ENCODE measurements at regions not wholly inside any gene's neighbourhood (a gene's known extent, or its start where the extent isn't known, plus 50 kb on each side); places are given as distances from the start of the nearest gene placed in this dataset.
"Not testable (repeated sequence)": the region's sequence is repeated elsewhere in the genome, so short reads cannot be mapped to it uniquely, and the experiment has no call there.

- ChIA-PET CTCF (no interaction called here), POLR2A (no interaction called here)
- Mint-ChIP-seq H3K27ac (no peak overlapping the region), H3K27me3 (no peaks in the 10 kb centered on the region), H3K36me3 (no peaks in the 10 kb centered on the region), H3K9me3 (no peaks in the 10 kb centered on the region), H3K4me1 (no peaks in the 10 kb centered on the region), H3K4me3 (no peak overlapping the region)
- Histone ChIP-seq H3K4me1 (ENCODE audit: control insufficient read depth in 1 of 2, extremely low read depth in 1 of 2, insufficient read depth in 2 of 2, low read length in 2 of 2) (no peaks in the 10 kb centered on the region), H3K27me3 (replicated peaks in 1 of 2; ENCODE audit: control insufficient read depth in 2 of 2, extremely low read depth in 1 of 2, insufficient read depth in 2 of 2, low read length in 1 of 2) (no peaks in the 10 kb centered on the region), H3K4me3 (ENCODE audit: control insufficient read depth in 1 of 2, extremely low read depth in 1 of 2, low read length in 1 of 2) (no peak overlapping the region), H3K36me3 (ENCODE audit: control insufficient read depth in 2 of 2, extremely low read depth in 1 of 2, insufficient read depth in 1 of 2, low read length in 1 of 2) (no peaks in the 10 kb centered on the region), H3K27ac (ENCODE audit: low read length) (no peak overlapping the region), H3K9me3 (no peaks in the 10 kb centered on the region)
- ATAC-seq (replicated peaks in 1 of 4) = no peak
- DNase-seq = no peak
- WGBS (ENCODE audit: insufficient coverage) = 84% methylated on average over 3 of the region's 5 CpGs
These were observed 66.1 kb upstream of the ANKRD55 start for GRCh38 chr5:56299212-56299611.

GRCh38 chr5:56298336-56299090 lies 65.4 kb upstream of the ANKRD55 start:
- no peak for ATAC-seq (replicated peaks in 1 of 4)
- Mint-ChIP-seq H3K27me3 (no peaks in the 10 kb centered on the region), H3K9me3 (peaks cover 0 to 2% (median 0%) of the 10 kb centered on the region in 3 donors), H3K4me3 (no peak overlapping the region), H3K4me1 (no peaks in the 10 kb centered on the region), H3K36me3 (no peaks in the 10 kb centered on the region), H3K27ac (no peak overlapping the region)
- H3K36me3 ChIP-seq (ENCODE audit: control insufficient read depth in 2 of 2, extremely low read depth in 1 of 2, insufficient read depth in 1 of 2, low read length in 1 of 2) = no peaks in the 10 kb centered on the region
- ChIA-PET CTCF (no interaction called here), POLR2A (no interaction called here)
- no peaks in the 10 kb centered on the region for H3K4me1 ChIP-seq (ENCODE audit: control insufficient read depth in 1 of 2, extremely low read depth in 1 of 2, insufficient read depth in 2 of 2, low read length in 2 of 2)
- H3K9me3 ChIP-seq = no peaks in the 10 kb centered on the region
- H3K4me3 ChIP-seq (ENCODE audit: control insufficient read depth in 1 of 2, extremely low read depth in 1 of 2, low read length in 1 of 2) = no peak overlapping the region
- peaks cover 0 to 3% of the 10 kb centered on the region in 2 experiments for H3K27me3 ChIP-seq (replicated peaks in 1 of 2; ENCODE audit: control insufficient read depth in 2 of 2, extremely low read depth in 1 of 2, insufficient read depth in 2 of 2, low read length in 1 of 2)
- 91% methylated on average over 5 of the region's 8 CpGs for WGBS (ENCODE audit: insufficient coverage)
- DNase-seq = no peak
- H3K27ac ChIP-seq (ENCODE audit: low read length) = no peak overlapping the region

GRCh38 chr5:56297851-56298250 lies 64.7 kb upstream of the ANKRD55 start:
- no peaks in the 10 kb centered on the region for H3K27me3 Mint-ChIP-seq
- DNase-seq (no peak), ATAC-seq (replicated peaks in 1 of 4) (no peak)
- H3K4me3 ChIP-seq (ENCODE audit: control insufficient read depth in 1 of 2, extremely low read depth in 1 of 2, low read length in 1 of 2) = no peak overlapping the region
- H3K27ac Mint-ChIP-seq = no peak overlapping the region
- WGBS (ENCODE audit: insufficient coverage) = no CpG with 5 or more reads among the region's 2 CpGs
- H3K27me3 ChIP-seq (replicated peaks in 1 of 2; ENCODE audit: control insufficient read depth in 2 of 2, extremely low read depth in 1 of 2, insufficient read depth in 2 of 2, low read length in 1 of 2) = peaks cover 0 to 3% of the 10 kb centered on the region in 2 experiments
- no peaks in the 10 kb centered on the region for H3K36me3 Mint-ChIP-seq
- peaks cover 0 to 4% (median 0%) of the 10 kb centered on the region in 3 donors for H3K9me3 Mint-ChIP-seq
- no peaks in the 10 kb centered on the region for H3K4me1 Mint-ChIP-seq
- H3K4me1 ChIP-seq (ENCODE audit: control insufficient read depth in 1 of 2, extremely low read depth in 1 of 2, insufficient read depth in 2 of 2, low read length in 2 of 2) = no peaks in the 10 kb centered on the region
- CTCF ChIA-PET = no interaction called here
- no peak overlapping the region for H3K27ac ChIP-seq (ENCODE audit: low read length)
- no peak overlapping the region for H3K4me3 Mint-ChIP-seq
- no peaks in the 10 kb centered on the region for H3K36me3 ChIP-seq (ENCODE audit: control insufficient read depth in 2 of 2, extremely low read depth in 1 of 2, insufficient read depth in 1 of 2, low read length in 1 of 2)
- no peaks in the 10 kb centered on the region for H3K9me3 ChIP-seq
- POLR2A ChIA-PET = no interaction called here

GRCh38 chr5:56295311-56295710 lies 62.2 kb upstream of the ANKRD55 start:
- H3K4me3 ChIP-seq (ENCODE audit: control insufficient read depth in 1 of 2, extremely low read depth in 1 of 2, low read length in 1 of 2); H3K36me3 ChIP-seq (ENCODE audit: control insufficient read depth in 2 of 2, extremely low read depth in 1 of 2, insufficient read depth in 1 of 2, low read length in 1 of 2); H3K27me3 Mint-ChIP-seq; H3K4me1 ChIP-seq (ENCODE audit: control insufficient read depth in 1 of 2, extremely low read depth in 1 of 2, insufficient read depth in 2 of 2, low read length in 2 of 2); H3K27me3 ChIP-seq (replicated peaks in 1 of 2; ENCODE audit: control insufficient read depth in 2 of 2, extremely low read depth in 1 of 2, insufficient read depth in 2 of 2, low read length in 1 of 2); H3K4me1 Mint-ChIP-seq; DNase-seq; H3K4me3 Mint-ChIP-seq; CTCF ChIA-PET; H3K27ac Mint-ChIP-seq; H3K27ac ChIP-seq (ENCODE audit: low read length); H3K36me3 Mint-ChIP-seq; ATAC-seq (replicated peaks in 1 of 4); H3K9me3 Mint-ChIP-seq; H3K9me3 ChIP-seq; POLR2A ChIA-PET: not testable (repeated sequence)
- 94% methylated on average over 12 of the region's 23 CpGs for WGBS (ENCODE audit: insufficient coverage)

GRCh38 chr5:56294354-56294753 lies 61.2 kb upstream of the ANKRD55 start:
- H3K4me3 Mint-ChIP-seq = no peak overlapping the region
- peaks cover 0 to 4% (median 0%) of the 10 kb centered on the region in 3 donors for H3K4me1 Mint-ChIP-seq
- no peaks in the 10 kb centered on the region for H3K27me3 Mint-ChIP-seq
- no CpG with 5 or more reads among the region's 2 CpGs for WGBS (ENCODE audit: insufficient coverage)
- H3K9me3 ChIP-seq = no peaks in the 10 kb centered on the region
- POLR2A ChIA-PET = interaction anchor here (0.6 kb wide), 2 partner anchors 564 to 849 kb away, joined by 3 read pairs; no protein-coding TSS in a partner anchor
- H3K27ac ChIP-seq (ENCODE audit: low read length) = no peak overlapping the region
- H3K9me3 Mint-ChIP-seq = peaks cover 0 to 4% (median 0%) of the 10 kb centered on the region in 3 donors
- DNase-seq (no peak), ATAC-seq (replicated peaks in 1 of 4) (no peak)
- H3K36me3 ChIP-seq (ENCODE audit: control insufficient read depth in 2 of 2, extremely low read depth in 1 of 2, insufficient read depth in 1 of 2, low read length in 1 of 2) = no peaks in the 10 kb centered on the region
- H3K27me3 ChIP-seq (replicated peaks in 1 of 2; ENCODE audit: control insufficient read depth in 2 of 2, extremely low read depth in 1 of 2, insufficient read depth in 2 of 2, low read length in 1 of 2) = peaks cover 0 to 3% of the 10 kb centered on the region in 2 experiments
- no peak overlapping the region for H3K4me3 ChIP-seq (ENCODE audit: control insufficient read depth in 1 of 2, extremely low read depth in 1 of 2, low read length in 1 of 2)
- H3K27ac Mint-ChIP-seq = no peak overlapping the region
- peaks cover 0 to 4% of the 10 kb centered on the region in 2 experiments for H3K4me1 ChIP-seq (ENCODE audit: control insufficient read depth in 1 of 2, extremely low read depth in 1 of 2, insufficient read depth in 2 of 2, low read length in 2 of 2)
- H3K36me3 Mint-ChIP-seq = no peaks in the 10 kb centered on the region
- CTCF ChIA-PET = no interaction called here

GRCh38 chr5:56292874-56293273 lies 59.7 kb upstream of the ANKRD55 start:
- no CpG with 5 or more reads among the region's 2 CpGs for WGBS (ENCODE audit: insufficient coverage)

More at GRCh38 chr5:56292874-56293273, 59.7 kb upstream of the ANKRD55 start:
- H3K27ac ChIP-seq (ENCODE audit: low read length); H3K4me1 Mint-ChIP-seq; H3K27me3 Mint-ChIP-seq; H3K36me3 ChIP-seq (ENCODE audit: control insufficient read depth in 2 of 2, extremely low read depth in 1 of 2, insufficient read depth in 1 of 2, low read length in 1 of 2); H3K4me1 ChIP-seq (ENCODE audit: control insufficient read depth in 1 of 2, extremely low read depth in 1 of 2, insufficient read depth in 2 of 2, low read length in 2 of 2); POLR2A ChIA-PET; H3K9me3 ChIP-seq; H3K9me3 Mint-ChIP-seq; ATAC-seq (replicated peaks in 1 of 4); H3K4me3 ChIP-seq (ENCODE audit: control insufficient read depth in 1 of 2, extremely low read depth in 1 of 2, low read length in 1 of 2); H3K36me3 Mint-ChIP-seq; H3K27ac Mint-ChIP-seq; H3K4me3 Mint-ChIP-seq; H3K27me3 ChIP-seq (replicated peaks in 1 of 2; ENCODE audit: control insufficient read depth in 2 of 2, extremely low read depth in 1 of 2, insufficient read depth in 2 of 2, low read length in 1 of 2); DNase-seq: not testable (repeated sequence)
- CTCF ChIA-PET = interaction anchor here in 1 of 2 donors (0.6 kb wide), 1 partner anchor 152 kb away, joined by 9 read pairs; no protein-coding TSS in a partner anchor
